Fibroblast of skin of scalp (primary cell): ENCODE measurements at regions not wholly inside any gene's neighbourhood (a gene's known extent, or its start where the extent isn't known, plus 50 kb on each side); places are given as distances from the start of the nearest gene placed in this dataset.

Experiments used
- DNase-seq: peaks from one replicate; pipeline ENCODE4 v3.0.0-alpha.2; 2013

GRCh38 chr3:116929505-116930222 lies 220.1 kb downstream of the TUSC7 start:
- no peak for DNase-seq

GRCh38 chr3:116930786-116931185 lies 221.2 kb downstream of the TUSC7 start:
- no peak for DNase-seq

- no peak for DNase-seq
Observed at GRCh38 chr3:116939091-116939490, 229.5 kb downstream of the TUSC7 start.

- DNase-seq, result no peak
Observed at GRCh38 chr3:116939550-116939949, 230.0 kb downstream of the TUSC7 start.

- DNase-seq, result no peak
Observed at GRCh38 chr3:116940719-116941118, 231.1 kb downstream of the TUSC7 start.

- DNase-seq, result no peak
Observed at GRCh38 chr3:116946376-116946775, 236.8 kb downstream of the TUSC7 start.

- no peak for DNase-seq
Observed at GRCh38 chr3:116947148-116947547, 237.6 kb downstream of the TUSC7 start.

- no peak for DNase-seq
Observed at GRCh38 chr3:116947809-116948208, 238.2 kb downstream of the TUSC7 start.

GRCh38 chr3:116950301-116951055 lies 240.9 kb downstream of the TUSC7 start:
- no peak for DNase-seq

- DNase-seq, result peak; percentile 0
Observed at GRCh38 chr3:116951610-116952009, 242.0 kb downstream of the TUSC7 start.

- DNase-seq, result no peak
Observed at GRCh38 chr3:116958291-116958690, 248.7 kb downstream of the TUSC7 start.

- no peak for DNase-seq
Observed at GRCh38 chr3:116961106-116961505, 251.5 kb downstream of the TUSC7 start.

- DNase-seq, result no peak
Observed at GRCh38 chr3:116963802-116964201, 254.2 kb downstream of the TUSC7 start.

- no peak for DNase-seq
Observed at GRCh38 chr3:116966649-116967048, 257.1 kb downstream of the TUSC7 start.

GRCh38 chr3:116969135-116969534 lies 259.6 kb downstream of the TUSC7 start:
- DNase-seq, result no peak

GRCh38 chr3:116969646-116970045 lies 260.1 kb downstream of the TUSC7 start:
- DNase-seq, result no peak

- no peak for DNase-seq
Observed at GRCh38 chr3:116971531-116971930, 262.0 kb downstream of the TUSC7 start.

- no peak for DNase-seq
Observed at GRCh38 chr3:116974702-116975101, 265.1 kb downstream of the TUSC7 start.

- DNase-seq, result no peak
Observed at GRCh38 chr3:116977441-116977840, 267.9 kb downstream of the TUSC7 start.

- DNase-seq, result no peak
Observed at GRCh38 chr3:116980099-116980498, 270.5 kb downstream of the TUSC7 start.

- DNase-seq, result no peak
Observed at GRCh38 chr3:116981089-116981488, 271.5 kb downstream of the TUSC7 start.

- DNase-seq, result no peak
Observed at GRCh38 chr3:116984301-116984700, 274.7 kb downstream of the TUSC7 start.

GRCh38 chr3:116994351-116994879 lies 284.8 kb downstream of the TUSC7 start:
- no peak for DNase-seq

- no peak for DNase-seq
Observed at GRCh38 chr3:117003501-117003900, 293.9 kb downstream of the TUSC7 start.
